ENCODE measurements at regions not wholly inside any gene's neighbourhood (a gene's known extent, or its start where the extent isn't known, plus 50 kb on each side); places are given as distances from the start of the nearest gene placed in this dataset.
A peak's percentile ranks its signal among the peaks of the same experiment; 100 is the strongest.

DNA sequence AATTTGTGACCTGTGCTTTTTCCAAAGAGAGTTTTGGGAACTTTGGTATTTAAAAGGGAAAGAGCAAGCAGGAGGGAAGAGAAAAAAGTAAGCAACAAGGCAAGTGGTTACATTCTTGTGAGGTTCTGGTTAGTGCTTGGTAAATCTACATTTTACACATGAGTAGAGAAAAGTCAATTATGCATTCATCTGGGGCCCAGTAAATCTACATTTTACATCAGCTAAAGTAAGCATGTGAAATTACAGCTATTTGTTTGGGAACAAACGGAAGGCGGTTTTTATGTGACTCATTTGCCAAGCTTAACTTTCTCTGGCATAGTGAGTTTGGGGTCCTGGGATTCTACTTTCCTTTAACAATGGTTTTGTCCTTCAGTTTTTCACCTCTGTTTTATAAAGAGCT is 102.2 kb downstream of the SNX18 start:
- intact Hi-C loops (cut with DNase I): no loop called here
- DNase-seq: no peak

- intact Hi-C loops (cut with DNase I): no loop called here
- no peak for DNase-seq
Measured at GRCh38 chr5:54616518-54617220, 99.1 kb downstream of the SNX18 start.

- peak in 1 of 42 donors; percentile 45 for DNase-seq
- intact Hi-C loops (cut with DNase I): no loop called here
Measured at GRCh38 chr5:54616031-54616430, 98.5 kb downstream of the SNX18 start.

DNA sequence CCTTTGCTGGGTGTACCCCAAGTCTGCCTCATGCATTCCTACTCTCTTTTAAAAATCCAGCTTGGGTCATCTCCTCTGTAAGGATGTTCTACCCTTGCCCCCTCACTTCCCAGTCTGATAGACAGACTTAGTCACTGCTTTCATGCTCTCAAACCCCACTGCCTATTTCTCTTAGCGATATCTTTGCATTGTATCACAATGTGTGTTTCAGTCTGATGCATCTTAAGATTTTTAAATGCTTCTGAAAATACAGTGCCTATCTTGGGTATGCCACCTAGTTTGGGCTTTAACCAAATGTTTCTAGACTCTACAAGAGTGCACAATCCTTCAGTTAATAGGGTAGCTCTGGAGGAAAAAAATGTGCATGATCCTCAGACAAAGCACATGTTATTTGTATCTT is 97.8 kb downstream of the SNX18 start:
- DNase-seq: no peak
- intact Hi-C loops (cut with DNase I): no loop called here

DNA sequence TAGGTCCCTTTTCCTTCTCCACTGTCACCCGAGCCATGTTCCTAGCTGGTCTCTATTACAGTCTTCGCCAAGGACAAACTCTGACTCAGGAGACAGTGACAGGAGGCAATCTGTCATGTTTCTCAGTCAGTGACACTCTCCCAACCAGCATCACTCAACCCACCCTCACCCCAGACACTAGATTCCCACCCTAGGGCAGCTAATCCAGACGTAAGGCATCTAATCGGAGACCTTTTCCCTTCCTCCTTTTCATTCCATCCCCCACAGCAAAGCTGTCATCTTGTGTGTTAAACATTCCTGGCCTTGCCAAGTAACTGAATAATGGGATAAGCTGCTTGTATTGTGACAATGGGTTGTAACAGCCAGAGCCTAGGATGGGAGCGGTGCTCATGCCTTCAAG is 95.2 kb downstream of the SNX18 start:
- DNase-seq: no peak
- intact Hi-C loops (cut with DNase I): no loop called here

- no peak for DNase-seq
- intact Hi-C loops (cut with DNase I): no loop called here
Measured at GRCh38 chr5:54611290-54611951, 93.9 kb downstream of the SNX18 start.

DNA sequence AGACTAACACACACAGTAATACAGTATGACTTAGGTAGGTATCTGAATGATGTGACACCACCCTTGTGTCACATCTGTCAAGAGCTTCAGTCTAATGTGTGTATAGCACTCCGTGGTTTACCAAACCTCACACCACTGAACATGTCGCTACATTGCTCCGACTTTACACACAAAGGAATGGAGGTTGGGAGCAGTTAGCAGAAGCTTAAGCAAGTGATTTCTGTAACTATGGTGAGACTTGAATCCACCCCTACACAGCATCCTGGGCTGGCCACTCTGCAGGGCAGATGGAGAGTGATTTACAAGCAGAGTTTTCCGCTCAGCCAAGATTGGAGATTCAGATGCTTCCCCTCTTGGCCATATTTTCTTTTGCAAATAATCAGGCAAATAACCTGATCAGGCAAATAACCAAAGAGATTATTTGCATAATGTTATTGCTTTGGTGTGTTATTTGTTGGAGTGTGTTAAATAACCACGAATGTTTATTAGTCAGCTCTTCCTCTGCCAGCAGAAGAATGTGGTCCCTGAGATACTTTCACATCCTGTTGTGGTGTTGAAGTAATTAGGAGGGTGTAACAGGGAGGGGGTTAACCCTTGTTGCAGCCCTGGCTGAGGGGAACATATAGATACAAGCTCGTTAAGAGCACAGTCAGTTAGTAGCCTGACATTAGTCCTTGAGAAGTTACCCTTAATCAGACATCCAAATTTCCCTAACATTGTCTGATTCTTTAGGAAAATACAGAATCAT is 92.8 kb downstream of the SNX18 start:
- DNase-seq: no peak
- intact Hi-C loops (cut with DNase I): no loop called here

- intact Hi-C loops (cut with DNase I): no loop called here
- no peak for DNase-seq
Measured at GRCh38 chr5:54608423-54609085, 91.0 kb downstream of the SNX18 start.

GRCh38 chr5:54607006-54607405 is 89.4 kb downstream of the SNX18 start:
- DNase-seq: no peak
- intact Hi-C loops (cut with DNase I): no loop called here

- intact Hi-C loops (cut with DNase I): no loop called here
- DNase-seq: no peak
Measured at GRCh38 chr5:54603372-54603771, 85.8 kb downstream of the SNX18 start.

DNA sequence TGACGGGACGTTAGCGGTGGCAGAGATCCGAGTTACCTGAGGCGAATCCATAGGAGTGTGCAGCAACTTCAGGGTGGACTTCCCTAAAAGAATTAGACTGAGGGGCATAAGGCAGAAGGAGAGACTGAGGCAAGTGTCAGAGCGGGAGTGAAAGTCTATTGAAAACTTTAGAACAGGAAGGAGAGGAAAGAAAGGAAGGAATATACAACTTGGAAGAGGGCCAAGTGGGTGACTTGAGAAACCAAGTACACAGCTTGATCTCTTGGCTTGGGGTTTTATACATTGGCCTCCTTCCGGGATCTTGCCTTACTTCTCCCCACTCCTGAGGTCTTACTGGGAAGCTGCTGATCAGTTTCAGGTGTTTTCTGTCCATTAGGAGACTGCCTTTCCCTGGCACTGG is 84.9 kb downstream of the SNX18 start:
- intact Hi-C loops (cut with DNase I): no loop called here
- no peak for DNase-seq

DNA sequence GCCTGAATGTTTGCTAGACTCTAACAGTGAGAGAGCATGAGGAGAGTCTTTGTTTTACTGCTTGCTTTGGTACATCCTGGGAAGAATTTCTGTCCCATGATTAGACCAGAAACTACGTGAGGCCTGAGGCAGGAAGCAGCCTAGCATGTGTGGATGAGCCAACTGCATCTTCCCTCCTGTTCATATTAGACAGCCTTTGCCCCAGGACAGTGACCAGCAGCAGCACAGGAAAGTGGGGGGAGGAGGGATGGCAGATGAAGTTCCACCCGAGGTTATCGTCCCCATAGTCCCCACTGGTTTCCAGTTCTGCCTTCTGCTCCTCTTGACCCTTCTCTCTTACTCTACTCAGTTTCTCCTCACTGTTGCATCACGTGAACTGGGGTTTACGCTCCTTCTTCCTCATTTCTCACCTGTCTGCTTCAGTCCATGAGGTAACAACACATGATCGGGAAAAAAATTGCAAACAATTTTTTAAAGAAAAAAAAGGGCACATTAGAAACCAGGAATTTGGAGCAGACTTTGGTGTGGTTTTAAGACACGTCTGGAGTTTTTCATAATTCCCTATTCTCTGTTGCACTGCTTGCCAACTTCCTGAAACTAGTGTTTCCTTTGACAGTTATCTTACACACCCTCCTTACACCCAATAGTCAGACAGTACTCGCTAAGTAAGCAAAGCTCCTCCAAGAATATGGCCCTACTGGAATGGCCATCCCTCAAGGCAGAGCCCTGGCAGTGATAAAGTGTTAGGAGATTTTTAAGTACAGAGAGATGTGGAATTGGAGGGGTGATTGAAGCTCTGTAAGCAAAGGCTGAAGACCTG is 84.1 kb downstream of the SNX18 start:
- intact Hi-C loops (cut with DNase I): no loop called here
- DNase-seq: no peak
